GM23338 (cell line): ENCODE measurements at regions not wholly inside any gene's neighbourhood (a gene's known extent, or its start where the extent isn't known, plus 50 kb on each side); places are given as distances from the start of the nearest gene placed in this dataset.

Experiments
- ATAC-seq: fragments of 200-7000 bp; cut with Tn5 transposase; 3 replicates; pipeline ENCODE4 v1.9.1; 2020
- DNase-seq: peaks from one replicate; pipeline ENCODE4 v3.0.0-alpha.2; 2015; ENCODE audit warnings: low spot score
- H2AFZ ChIP-seq: fragments of 200-600 bp; sonication (generic); 2 replicates; pipeline ENCODE4 v1.8.0; 2016; ENCODE audit warnings: antibody characterized with exemption, mild to moderate bottlenecking, moderate library complexity
- H3F3A ChIP-seq: fragments of 200-600 bp; sonication (generic); replicated peaks from 2 replicates; pipeline ENCODE4 v1.8.0; 2017; ENCODE audit warnings: antibody characterized with exemption, mixed run types, low read depth
- H3K27ac ChIP-seq: fragments of 200-600 bp; sonication (generic); 2 replicates; pipeline ENCODE4 v1.6.1; 2016; ENCODE audit warnings: low read depth
- H3K27me3 ChIP-seq: fragments of 200-600 bp; sonication (generic); 2 replicates; pipeline ENCODE4 v1.8.0; 2016; ENCODE audit warnings: mild to moderate bottlenecking, mixed run types, moderate library complexity; ENCODE audit not compliant: insufficient read depth
- H3K36me3 ChIP-seq: fragments of 200-600 bp; sonication (generic); 2 replicates; pipeline ENCODE4 v1.8.0; 2016; ENCODE audit warnings: mild to moderate bottlenecking; ENCODE audit not compliant: insufficient read depth
- H3K4me1 ChIP-seq: fragments of 200-600 bp; sonication (generic); 2 replicates; pipeline ENCODE4 v1.8.0; 2016; ENCODE audit warnings: mild to moderate bottlenecking, moderate library complexity; ENCODE audit not compliant: insufficient read depth
- H3K4me2 ChIP-seq: fragments of 200-600 bp; sonication (generic); 2 replicates; pipeline ENCODE4 v1.7.1; 2017; ENCODE audit warnings: mixed run types
- H3K4me3 ChIP-seq: fragments of 200-600 bp; sonication (generic); 2 replicates; pipeline ENCODE4 v1.6.1; 2016; ENCODE audit warnings: mixed run types
- H3K79me2 ChIP-seq: fragments of 200-600 bp; sonication (generic); replicated peaks from 2 replicates; pipeline ENCODE4 v1.8.0; 2017; ENCODE audit warnings: mild to moderate bottlenecking; ENCODE audit not compliant: insufficient read depth
- H3K9me2 ChIP-seq: fragments of 200-600 bp; sonication (generic); 2 replicates; pipeline ENCODE4 v1.8.0; 2017; ENCODE audit not compliant: insufficient read depth
- H4K20me1 ChIP-seq: fragments of 200-600 bp; sonication (generic); replicated peaks from 2 replicates; pipeline ENCODE4 v1.8.0; 2017; ENCODE audit warnings: mild to moderate bottlenecking; ENCODE audit not compliant: insufficient read depth
- H3K27ac Mint-ChIP-seq: 2 replicates; pipeline ENCODE4 v1.8.0; 2020; ENCODE audit warnings: inconsistent platforms, mild to moderate bottlenecking, moderate library complexity, mixed read lengths
- H3K27me3 Mint-ChIP-seq: 3 replicates; pipeline ENCODE4 v1.8.0; 2022; ENCODE audit warnings: low read depth, mild to moderate bottlenecking, moderate library complexity, mixed read lengths, inconsistent platforms; ENCODE audit not compliant: insufficient read depth, poor library complexity
- H3K36me3 Mint-ChIP-seq: 3 replicates; pipeline ENCODE4 v1.8.0; 2021; ENCODE audit warnings: low read depth, mild to moderate bottlenecking, inconsistent platforms, moderate library complexity, mixed read lengths
- H3K4me1 Mint-ChIP-seq: 3 replicates; pipeline ENCODE4 v1.8.0; 2020; ENCODE audit warnings: mild to moderate bottlenecking, inconsistent platforms, mixed read lengths
- H3K4me3 Mint-ChIP-seq: 3 replicates; pipeline ENCODE4 v1.8.0; 2021; ENCODE audit warnings: moderate library complexity, mild to moderate bottlenecking, inconsistent platforms, mixed read lengths
- H3K9me3 Mint-ChIP-seq: 3 replicates; pipeline ENCODE4 v1.8.0; 2020; ENCODE audit warnings: moderate library complexity, mild to moderate bottlenecking, inconsistent platforms, mixed read lengths
- EZH2 ChIP-seq: fragments of 200-600 bp; sonication (generic); IDR thresholded peaks from one replicate; pipeline ENCODE4 v1.8.0; 2017; ENCODE audit warnings: antibody characterized with exemption, mild to moderate bottlenecking, low read depth; ENCODE audit not compliant: unreplicated experiment
- EZH2phosphoT487 ChIP-seq: fragments of 200-600 bp; sonication (generic); IDR thresholded peaks from one replicate; pipeline ENCODE4 v1.8.1; 2018; ENCODE audit warnings: antibody characterized with exemption; ENCODE audit not compliant: unreplicated experiment
- NANOG ChIP-seq: IDR thresholded peaks from 2 replicates; pipeline ENCODE4 v1.6.1; 2016; ENCODE audit warnings: antibody characterized with exemption, borderline replicate concordance
- POLR2AphosphoS5 ChIP-seq: IDR thresholded peaks from 2 replicates; pipeline ENCODE4 v1.6.1; 2016; ENCODE audit warnings: antibody characterized with exemption, low read depth
- STAT1 ChIP-seq: IDR thresholded peaks from one replicate; pipeline ENCODE4 v1.6.1; 2016; ENCODE audit warnings: antibody characterized with exemption; ENCODE audit not compliant: unreplicated experiment
- ZNF114 ChIP-seq: fragments of 250-450 bp; sonication (Bioruptor Pico); IDR thresholded peaks from 2 replicates; pipeline ENCODE4 v1.5.0; 2020; ENCODE audit warnings: mild to moderate bottlenecking, moderate library complexity
- ZNF331 ChIP-seq: fragments of 250-450 bp; sonication (Bioruptor Pico); IDR thresholded peaks from 2 replicates; pipeline ENCODE4 v1.5.0; 2020; ENCODE audit warnings: low read depth, mild to moderate bottlenecking, moderate library complexity
- TF ChIP-seq, protein P1 (sequence below): IDR thresholded peaks from 2 replicates; pipeline ENCODE4 v1.6.1; 2016; ENCODE audit warnings: antibody characterized with exemption
- TF ChIP-seq, protein P2 (sequence below): IDR thresholded peaks from one replicate; pipeline ENCODE4 v1.6.1; 2018; ENCODE audit warnings: antibody characterized with exemption; ENCODE audit not compliant: unreplicated experiment
- TF ChIP-seq, protein P3 (sequence below), 2 experiments: fragments of 200-600 bp in 1 of 2; sonication (generic) in 1 of 2; conservative IDR thresholded peaks; 2 replicates each; pipeline versions ENCODE4 v1.5.1 to v1.6.1; 2016 to 2017; ENCODE audit warnings: antibody characterized with exemption in 2 of 2, low read depth in 2 of 2, mild to moderate bottlenecking in 2 of 2, moderate library complexity in 1 of 2
- TF ChIP-seq, protein P4 (sequence below): fragments of 250-450 bp; sonication (Bioruptor Pico); IDR thresholded peaks from 2 replicates; pipeline ENCODE4 v1.5.0; 2020; ENCODE audit warnings: mild to moderate bottlenecking, moderate library complexity

DNA sequence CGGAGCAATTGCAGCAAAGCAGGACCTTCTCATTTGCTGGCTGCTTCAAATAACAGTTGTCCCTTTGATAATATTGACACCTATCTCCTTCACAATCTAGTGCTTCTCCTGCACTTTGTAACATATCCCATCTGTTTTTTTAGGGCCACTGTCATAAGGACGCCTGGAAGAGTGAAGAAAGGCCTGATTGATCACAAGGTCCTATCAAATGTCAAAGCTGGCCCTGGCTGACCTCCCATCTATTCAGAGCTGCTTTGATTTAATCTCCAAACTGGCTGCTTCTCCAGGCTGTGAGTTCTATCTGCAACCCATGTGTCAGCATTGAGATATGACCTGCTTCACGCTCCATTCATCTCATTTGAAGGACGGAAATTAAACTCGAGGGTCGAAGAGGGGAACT lies 601.2 kb upstream of the KCNMB2 start (continued):
- TF ChIP-seq, protein P1, sequence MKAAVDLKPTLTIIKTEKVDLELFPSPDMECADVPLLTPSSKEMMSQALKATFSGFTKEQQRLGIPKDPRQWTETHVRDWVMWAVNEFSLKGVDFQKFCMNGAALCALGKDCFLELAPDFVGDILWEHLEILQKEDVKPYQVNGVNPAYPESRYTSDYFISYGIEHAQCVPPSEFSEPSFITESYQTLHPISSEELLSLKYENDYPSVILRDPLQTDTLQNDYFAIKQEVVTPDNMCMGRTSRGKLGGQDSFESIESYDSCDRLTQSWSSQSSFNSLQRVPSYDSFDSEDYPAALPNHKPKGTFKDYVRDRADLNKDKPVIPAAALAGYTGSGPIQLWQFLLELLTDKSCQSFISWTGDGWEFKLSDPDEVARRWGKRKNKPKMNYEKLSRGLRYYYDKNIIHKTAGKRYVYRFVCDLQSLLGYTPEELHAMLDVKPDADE, result no peak
- TF ChIP-seq EZH2 (no peak), ZNF331 (no peak), ZNF114 (no peak), EZH2phosphoT487 (no peak)
- TF ChIP-seq, protein P2, sequence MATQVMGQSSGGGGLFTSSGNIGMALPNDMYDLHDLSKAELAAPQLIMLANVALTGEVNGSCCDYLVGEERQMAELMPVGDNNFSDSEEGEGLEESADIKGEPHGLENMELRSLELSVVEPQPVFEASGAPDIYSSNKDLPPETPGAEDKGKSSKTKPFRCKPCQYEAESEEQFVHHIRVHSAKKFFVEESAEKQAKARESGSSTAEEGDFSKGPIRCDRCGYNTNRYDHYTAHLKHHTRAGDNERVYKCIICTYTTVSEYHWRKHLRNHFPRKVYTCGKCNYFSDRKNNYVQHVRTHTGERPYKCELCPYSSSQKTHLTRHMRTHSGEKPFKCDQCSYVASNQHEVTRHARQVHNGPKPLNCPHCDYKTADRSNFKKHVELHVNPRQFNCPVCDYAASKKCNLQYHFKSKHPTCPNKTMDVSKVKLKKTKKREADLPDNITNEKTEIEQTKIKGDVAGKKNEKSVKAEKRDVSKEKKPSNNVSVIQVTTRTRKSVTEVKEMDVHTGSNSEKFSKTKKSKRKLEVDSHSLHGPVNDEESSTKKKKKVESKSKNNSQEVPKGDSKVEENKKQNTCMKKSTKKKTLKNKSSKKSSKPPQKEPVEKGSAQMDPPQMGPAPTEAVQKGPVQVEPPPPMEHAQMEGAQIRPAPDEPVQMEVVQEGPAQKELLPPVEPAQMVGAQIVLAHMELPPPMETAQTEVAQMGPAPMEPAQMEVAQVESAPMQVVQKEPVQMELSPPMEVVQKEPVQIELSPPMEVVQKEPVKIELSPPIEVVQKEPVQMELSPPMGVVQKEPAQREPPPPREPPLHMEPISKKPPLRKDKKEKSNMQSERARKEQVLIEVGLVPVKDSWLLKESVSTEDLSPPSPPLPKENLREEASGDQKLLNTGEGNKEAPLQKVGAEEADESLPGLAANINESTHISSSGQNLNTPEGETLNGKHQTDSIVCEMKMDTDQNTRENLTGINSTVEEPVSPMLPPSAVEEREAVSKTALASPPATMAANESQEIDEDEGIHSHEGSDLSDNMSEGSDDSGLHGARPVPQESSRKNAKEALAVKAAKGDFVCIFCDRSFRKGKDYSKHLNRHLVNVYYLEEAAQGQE, result no peak
- TF ChIP-seq, protein P3, sequence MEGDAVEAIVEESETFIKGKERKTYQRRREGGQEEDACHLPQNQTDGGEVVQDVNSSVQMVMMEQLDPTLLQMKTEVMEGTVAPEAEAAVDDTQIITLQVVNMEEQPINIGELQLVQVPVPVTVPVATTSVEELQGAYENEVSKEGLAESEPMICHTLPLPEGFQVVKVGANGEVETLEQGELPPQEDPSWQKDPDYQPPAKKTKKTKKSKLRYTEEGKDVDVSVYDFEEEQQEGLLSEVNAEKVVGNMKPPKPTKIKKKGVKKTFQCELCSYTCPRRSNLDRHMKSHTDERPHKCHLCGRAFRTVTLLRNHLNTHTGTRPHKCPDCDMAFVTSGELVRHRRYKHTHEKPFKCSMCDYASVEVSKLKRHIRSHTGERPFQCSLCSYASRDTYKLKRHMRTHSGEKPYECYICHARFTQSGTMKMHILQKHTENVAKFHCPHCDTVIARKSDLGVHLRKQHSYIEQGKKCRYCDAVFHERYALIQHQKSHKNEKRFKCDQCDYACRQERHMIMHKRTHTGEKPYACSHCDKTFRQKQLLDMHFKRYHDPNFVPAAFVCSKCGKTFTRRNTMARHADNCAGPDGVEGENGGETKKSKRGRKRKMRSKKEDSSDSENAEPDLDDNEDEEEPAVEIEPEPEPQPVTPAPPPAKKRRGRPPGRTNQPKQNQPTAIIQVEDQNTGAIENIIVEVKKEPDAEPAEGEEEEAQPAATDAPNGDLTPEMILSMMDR (conservative IDR thresholded peaks at IDR 0.05; ENCODE audit: low read depth in 2 of 2), result no peak

DNA sequence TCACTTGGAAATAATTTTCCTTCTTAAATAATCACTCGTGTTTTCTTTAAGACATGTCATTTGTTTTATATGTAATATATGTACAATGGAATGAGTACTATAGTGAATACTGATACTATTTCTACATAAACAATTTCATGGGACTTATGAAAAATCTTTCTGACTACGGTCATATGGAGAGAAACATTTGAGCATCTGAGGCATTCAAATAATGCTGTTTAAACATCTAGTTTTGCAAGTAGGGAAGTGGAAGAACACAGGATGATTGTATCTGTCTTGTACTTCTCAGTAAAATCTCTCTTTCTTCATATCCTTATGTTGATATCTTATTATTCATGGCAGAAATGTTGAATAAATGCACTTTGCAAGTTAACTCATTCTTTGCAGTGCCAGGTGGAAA lies 599.5 kb upstream of the KCNMB2 start:
- H3K9me3 Mint-ChIP-seq, result no peaks in the 10 kb centered on the region
- Histone ChIP-seq H3K4me3 (no peak overlapping the region), H3K36me3 (no peaks in the 10 kb centered on the region), H3K4me2 (no peak overlapping the region), H3K27ac (no peak overlapping the region), H3F3A (no peaks in the 10 kb centered on the region), H3K27me3 (no peaks in the 10 kb centered on the region), H3K4me1 (peaks cover 13% of the 10 kb centered on the region), H3K9me2 (no peaks in the 10 kb centered on the region), H2AFZ (no peak overlapping the region), H4K20me1 (no peaks in the 10 kb centered on the region), H3K79me2 (no peaks in the 10 kb centered on the region)
- no peak overlapping the region for H3K27ac Mint-ChIP-seq
- ATAC-seq, result no peak
- H3K4me3 Mint-ChIP-seq, result no peak overlapping the region
- peaks cover 19% of the 10 kb centered on the region for H3K4me1 Mint-ChIP-seq
- peaks cover 10% of the 10 kb centered on the region for H3K27me3 Mint-ChIP-seq
- no peak for DNase-seq
- no peaks in the 10 kb centered on the region for H3K36me3 Mint-ChIP-seq
- TF ChIP-seq STAT1, result no peak
- no peak for TF ChIP-seq EZH2
- no peak for TF ChIP-seq POLR2AphosphoS5
- TF ChIP-seq ZNF114, result no peak
- TF ChIP-seq NANOG, result no peak
- TF ChIP-seq, protein P4, sequence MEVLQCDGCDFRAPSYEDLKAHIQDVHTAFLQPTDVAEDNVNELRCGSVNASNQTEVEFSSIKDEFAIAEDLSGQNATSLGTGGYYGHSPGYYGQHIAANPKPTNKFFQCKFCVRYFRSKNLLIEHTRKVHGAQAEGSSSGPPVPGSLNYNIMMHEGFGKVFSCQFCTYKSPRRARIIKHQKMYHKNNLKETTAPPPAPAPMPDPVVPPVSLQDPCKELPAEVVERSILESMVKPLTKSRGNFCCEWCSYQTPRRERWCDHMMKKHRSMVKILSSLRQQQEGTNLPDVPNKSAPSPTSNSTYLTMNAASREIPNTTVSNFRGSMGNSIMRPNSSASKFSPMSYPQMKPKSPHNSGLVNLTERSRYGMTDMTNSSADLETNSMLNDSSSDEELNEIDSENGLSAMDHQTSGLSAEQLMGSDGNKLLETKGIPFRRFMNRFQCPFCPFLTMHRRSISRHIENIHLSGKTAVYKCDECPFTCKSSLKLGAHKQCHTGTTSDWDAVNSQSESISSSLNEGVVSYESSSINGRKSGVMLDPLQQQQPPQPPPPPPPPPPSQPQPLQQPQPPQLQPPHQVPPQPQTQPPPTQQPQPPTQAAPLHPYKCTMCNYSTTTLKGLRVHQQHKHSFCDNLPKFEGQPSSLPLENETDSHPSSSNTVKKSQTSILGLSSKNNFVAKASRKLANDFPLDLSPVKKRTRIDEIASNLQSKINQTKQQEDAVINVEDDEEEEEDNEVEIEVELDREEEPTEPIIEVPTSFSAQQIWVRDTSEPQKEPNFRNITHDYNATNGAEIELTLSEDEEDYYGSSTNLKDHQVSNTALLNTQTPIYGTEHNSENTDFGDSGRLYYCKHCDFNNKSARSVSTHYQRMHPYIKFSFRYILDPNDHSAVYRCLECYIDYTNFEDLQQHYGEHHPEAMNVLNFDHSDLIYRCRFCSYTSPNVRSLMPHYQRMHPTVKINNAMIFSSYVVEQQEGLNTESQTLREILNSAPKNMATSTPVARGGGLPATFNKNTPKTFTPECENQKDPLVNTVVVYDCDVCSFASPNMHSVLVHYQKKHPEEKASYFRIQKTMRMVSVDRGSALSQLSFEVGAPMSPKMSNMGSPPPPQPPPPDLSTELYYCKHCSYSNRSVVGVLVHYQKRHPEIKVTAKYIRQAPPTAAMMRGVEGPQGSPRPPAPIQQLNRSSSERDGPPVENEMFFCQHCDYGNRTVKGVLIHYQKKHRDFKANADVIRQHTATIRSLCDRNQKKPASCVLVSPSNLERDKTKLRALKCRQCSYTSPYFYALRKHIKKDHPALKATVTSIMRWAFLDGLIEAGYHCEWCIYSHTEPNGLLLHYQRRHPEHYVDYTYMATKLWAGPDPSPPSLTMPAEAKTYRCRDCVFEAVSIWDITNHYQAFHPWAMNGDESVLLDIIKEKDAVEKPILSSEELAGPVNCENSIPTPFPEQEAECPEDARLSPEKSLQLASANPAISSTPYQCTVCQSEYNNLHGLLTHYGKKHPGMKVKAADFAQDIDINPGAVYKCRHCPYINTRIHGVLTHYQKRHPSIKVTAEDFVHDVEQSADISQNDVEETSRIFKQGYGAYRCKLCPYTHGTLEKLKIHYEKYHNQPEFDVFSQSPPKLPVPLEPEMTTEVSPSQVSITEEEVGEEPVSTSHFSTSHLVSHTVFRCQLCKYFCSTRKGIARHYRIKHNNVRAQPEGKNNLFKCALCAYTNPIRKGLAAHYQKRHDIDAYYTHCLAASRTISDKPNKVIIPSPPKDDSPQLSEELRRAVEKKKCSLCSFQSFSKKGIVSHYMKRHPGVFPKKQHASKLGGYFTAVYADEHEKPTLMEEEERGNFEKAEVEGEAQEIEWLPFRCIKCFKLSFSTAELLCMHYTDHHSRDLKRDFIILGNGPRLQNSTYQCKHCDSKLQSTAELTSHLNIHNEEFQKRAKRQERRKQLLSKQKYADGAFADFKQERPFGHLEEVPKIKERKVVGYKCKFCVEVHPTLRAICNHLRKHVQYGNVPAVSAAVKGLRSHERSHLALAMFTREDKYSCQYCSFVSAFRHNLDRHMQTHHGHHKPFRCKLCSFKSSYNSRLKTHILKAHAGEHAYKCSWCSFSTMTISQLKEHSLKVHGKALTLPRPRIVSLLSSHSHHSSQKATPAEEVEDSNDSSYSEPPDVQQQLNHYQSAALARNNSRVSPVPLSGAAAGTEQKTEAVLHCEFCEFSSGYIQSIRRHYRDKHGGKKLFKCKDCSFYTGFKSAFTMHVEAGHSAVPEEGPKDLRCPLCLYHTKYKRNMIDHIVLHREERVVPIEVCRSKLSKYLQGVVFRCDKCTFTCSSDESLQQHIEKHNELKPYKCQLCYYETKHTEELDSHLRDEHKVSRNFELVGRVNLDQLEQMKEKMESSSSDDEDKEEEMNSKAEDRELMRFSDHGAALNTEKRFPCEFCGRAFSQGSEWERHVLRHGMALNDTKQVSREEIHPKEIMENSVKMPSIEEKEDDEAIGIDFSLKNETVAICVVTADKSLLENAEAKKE, result no peak
- TF ChIP-seq, protein P1, result no peak
- no peak for TF ChIP-seq ZNF331
